HG03280 (cell line): ENCODE measurements at regions not wholly inside any gene's neighbourhood (a gene's known extent, or its start where the extent isn't known, plus 50 kb on each side); places are given as distances from the start of the nearest gene placed in this dataset.
"Not testable (repeated sequence)": the region's sequence is repeated elsewhere in the genome, so short reads cannot be mapped to it uniquely, and the experiment has no call there.

Experiments used
- ATAC-seq: cut with Tn5 transposase; IDR thresholded peaks from one replicate; pipeline ENCODE4 v1.9.1; 2021; ENCODE audit warnings: mild to moderate bottlenecking, moderate library complexity; ENCODE audit not compliant: unreplicated experiment

GRCh38 chr21:43291347-43291950 is 122.6 kb downstream of the CRYAA start:
- no peak for ATAC-seq

GRCh38 chr21:43290421-43291346 is 121.9 kb downstream of the CRYAA start:
- ATAC-seq, result no peak

- no peak for ATAC-seq
Measured at GRCh38 chr21:43289966-43290365, 121.2 kb downstream of the CRYAA start.

DNA sequence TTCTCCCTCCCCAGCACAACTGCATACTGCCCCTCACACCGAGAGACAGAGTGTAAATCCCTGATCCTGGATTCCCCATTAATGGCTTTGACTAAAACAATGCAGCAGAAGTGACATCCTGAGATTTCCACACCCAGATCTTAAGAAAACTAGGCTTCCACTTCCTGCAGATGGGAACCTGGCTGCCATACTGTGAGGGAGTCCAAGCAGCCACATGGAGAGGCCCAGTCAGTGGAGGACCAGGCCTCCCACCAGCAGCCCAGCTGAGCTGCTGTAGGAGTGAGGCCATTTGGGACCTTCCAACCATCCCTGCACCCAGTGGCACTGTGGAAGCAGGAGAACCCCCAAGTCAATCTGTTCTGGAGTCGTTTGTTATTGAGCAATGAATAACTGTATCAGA is 120.6 kb downstream of the CRYAA start:
- ATAC-seq, result no peak

- ATAC-seq, result no peak
Measured at GRCh38 chr21:43287795-43288755, 119.3 kb downstream of the CRYAA start.

GRCh38 chr21:43287111-43287760 is 118.4 kb downstream of the CRYAA start:
- no peak for ATAC-seq

GRCh38 chr21:43286196-43286595 is 117.4 kb downstream of the CRYAA start:
- ATAC-seq, result no peak

GRCh38 chr21:43284700-43285099 is 115.9 kb downstream of the CRYAA start:
- ATAC-seq, result no peak

DNA sequence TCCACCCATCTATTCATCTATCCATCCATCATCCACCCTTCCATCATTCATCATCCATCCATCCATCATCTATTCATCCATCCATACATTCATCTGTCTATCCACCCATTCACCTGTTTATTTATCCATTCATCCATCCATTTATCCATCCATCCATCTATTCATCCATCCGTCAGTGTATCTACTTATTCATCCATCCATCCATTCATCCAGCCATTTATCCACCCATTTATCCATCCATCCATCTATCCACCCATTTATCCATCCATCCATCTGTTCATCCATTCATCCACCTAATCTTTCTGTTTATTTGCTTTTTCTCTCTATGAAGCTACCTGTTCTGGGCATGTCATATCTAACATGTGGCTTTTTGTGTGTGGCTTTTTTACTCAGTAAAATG is 115.4 kb downstream of the CRYAA start:
- ATAC-seq, result no peak

DNA sequence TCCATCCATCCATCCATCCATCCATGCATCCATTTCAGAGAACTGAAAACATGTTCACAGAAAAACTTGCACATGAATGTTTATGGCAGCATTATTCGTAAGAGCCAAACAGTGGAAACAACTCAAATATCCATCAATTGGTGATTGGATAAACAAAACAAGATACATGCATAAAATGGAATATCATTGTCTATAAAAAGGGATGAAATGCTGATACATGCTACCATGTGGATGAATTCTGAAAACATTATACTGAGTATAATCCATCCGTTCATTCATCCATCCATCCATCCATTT is 115.1 kb downstream of the CRYAA start:
- ATAC-seq, result not testable (repeated sequence)

GRCh38 chr21:43283136-43283924 is 114.5 kb downstream of the CRYAA start:
- ATAC-seq, result no peak

- no peak for ATAC-seq
Measured at GRCh38 chr21:43282358-43283120, 113.7 kb downstream of the CRYAA start.

DNA sequence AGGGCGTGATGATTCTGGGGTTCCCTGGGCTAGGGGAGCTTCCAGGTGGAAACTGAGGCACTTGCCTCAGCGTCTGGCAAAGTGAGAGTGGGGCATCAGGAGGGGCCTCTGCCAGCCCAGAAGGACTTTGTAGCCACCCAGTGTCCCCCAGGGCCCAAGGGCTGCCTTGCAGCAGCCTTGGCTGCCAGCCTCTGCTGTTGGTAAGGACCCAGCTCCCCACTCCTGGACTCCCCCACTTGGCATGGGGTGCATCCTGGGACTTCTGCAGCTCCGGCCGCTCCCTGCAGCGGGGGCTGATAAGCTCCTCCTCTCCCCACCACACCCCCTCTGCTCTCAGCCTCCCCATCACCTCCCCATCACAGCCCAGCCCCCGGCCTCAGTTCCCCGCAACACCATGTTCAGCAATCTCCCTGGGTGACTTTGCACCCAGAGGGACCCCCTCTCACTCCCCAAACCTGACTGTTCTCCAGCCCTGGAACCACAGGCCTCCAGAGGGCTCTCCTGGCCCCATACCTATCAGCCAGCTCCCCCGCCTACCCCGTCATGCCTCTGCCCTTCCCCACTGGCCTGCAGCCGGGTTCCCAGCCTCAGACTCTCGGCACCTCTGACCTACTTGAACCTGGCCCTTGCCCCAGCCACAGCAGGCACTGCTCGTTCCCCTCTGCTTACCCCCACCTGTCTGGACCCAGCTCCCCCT is 113.0 kb downstream of the CRYAA start:
- no peak for ATAC-seq

- ATAC-seq, result no peak
Measured at GRCh38 chr21:43280949-43281633, 112.3 kb downstream of the CRYAA start.

GRCh38 chr21:43279578-43279894 is 110.7 kb downstream of the CRYAA start:
- ATAC-seq, result no peak

DNA sequence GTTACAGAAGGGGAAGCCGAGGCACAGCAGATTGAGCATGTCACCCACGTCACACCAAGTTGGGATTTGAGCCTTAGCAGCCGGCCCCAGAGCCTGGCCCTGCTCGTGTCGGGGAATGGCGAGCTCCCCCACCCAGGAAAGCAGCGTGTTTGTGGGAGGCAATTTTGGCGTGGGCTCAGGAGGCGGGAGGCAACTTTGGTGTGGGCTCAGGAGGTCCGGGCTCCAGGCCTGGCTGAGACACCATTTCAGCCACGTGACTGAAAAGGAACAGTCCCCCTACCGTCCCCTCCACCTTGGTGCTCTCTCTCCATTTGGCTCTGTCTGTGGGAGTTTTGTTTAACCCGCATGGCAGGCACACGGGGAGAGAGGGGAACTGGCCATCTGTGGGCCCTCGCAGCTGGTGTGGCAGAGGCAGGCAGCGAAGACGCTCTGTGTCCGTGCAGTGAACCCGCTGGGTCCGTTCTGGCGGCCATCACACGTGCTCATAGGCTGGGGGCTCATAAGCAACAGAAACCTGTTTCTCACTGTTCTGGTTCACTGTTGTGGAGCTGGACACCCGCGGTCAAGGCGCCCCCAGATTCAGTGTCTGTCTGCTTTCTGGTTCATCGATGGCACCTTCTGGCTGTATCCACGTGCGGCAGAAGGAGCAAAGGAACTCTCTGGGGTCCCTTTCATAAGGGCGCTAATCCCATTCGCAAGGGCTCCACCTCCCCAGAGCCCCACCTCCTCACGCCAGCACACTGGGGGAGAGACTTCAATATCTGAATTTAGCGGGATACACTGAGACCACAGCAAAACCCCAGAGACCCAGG is 110.2 kb downstream of the CRYAA start:
- no peak for ATAC-seq

DNA sequence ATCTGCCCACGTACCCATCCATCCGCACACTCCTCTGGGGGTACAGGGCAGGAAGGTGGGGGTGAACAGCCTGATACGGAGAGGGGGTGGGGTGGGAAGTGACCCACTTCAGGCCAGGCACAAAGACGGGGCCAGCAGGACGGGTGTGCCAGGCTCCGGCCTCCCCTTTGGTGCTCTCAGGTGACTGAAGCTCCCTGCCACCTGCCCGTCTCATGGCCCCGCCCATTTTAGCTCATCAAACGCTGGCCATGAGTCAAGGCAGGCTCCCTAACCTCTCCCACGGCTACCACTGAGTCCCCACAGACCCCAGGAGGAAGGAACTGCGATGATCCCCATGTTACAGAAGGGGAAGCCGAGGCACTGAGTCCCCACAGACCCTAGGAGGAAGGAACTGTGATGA is 109.6 kb downstream of the CRYAA start:
- ATAC-seq, result no peak
